HCT116 (cell line): ENCODE measurements at regions not wholly inside any gene's neighbourhood (a gene's known extent, or its start where the extent isn't known, plus 50 kb on each side); places are given as distances from the start of the nearest gene placed in this dataset.

Source experiments
- ATAC-seq: fragments of 200-7000 bp; cut with Tn5 transposase; 2 replicates; pipeline ENCODE4 v1.9.1; 2020; ENCODE audit warnings: mild to moderate bottlenecking, moderate library complexity
- BruUV-seq: library from RNA; stranded (reverse); fragments of 400-500 nt; replicated peaks from 2 replicates; lab custom pipeline; 2021; lab: Mats Ljungman, UMichigan
- CTCF ChIA-PET: fragments of 300-600 bp; sonication (Branson Sonifier 250); formaldehyde crosslinking; loops from one replicate; lab custom pipeline; 2021; ENCODE audit warnings: antibody characterized with exemption; lab: Charles Lee
- POLR2A ChIA-PET: fragments of 300-600, 350-600 bp; sonication (Branson Sonifier 250); formaldehyde crosslinking; loops from one replicate; lab custom pipeline; 2021; ENCODE audit warnings: antibody characterized with exemption; lab: Charles Lee
- RAD21 ChIA-PET, 2 experiments: fragments of 300-600 bp; sonication (Branson Sonifier 250); formaldehyde crosslinking; loops; one replicate each; lab custom pipeline; 2023; ENCODE audit warnings: low total read pairs in 2 of 2; ENCODE audit not compliant: uncharacterized antibody in 2 of 2, unreplicated experiment in 2 of 2, low non-redundant PET in 1 of 2; lab: Charles Lee
- DNase-seq: peaks from one replicate; pipeline ENCODE4 v3.0.0-alpha.2; 2010; ENCODE audit warnings: low read depth, low spot score
- H2AFZ ChIP-seq: fragments of 200-600 bp; shearing (Covaris generic), sonication (generic); 2 replicates; pipeline ENCODE4 v1.6.1; 2017; ENCODE audit warnings: low read depth, mixed run types, mixed read lengths, antibody characterized with exemption, low read length; ENCODE audit not compliant: poor library complexity, severe bottlenecking
- H3K27ac ChIP-seq: 2 replicates; pipeline ENCODE4 v1.5.1; 2012; ENCODE audit warnings: low read depth, low read length
- H3K27me3 ChIP-seq: fragments of 200-600 bp; sonication (generic); 2 replicates; pipeline ENCODE4 v1.6.1; 2016; ENCODE audit warnings: mixed run types, low read length, mixed read lengths; ENCODE audit not compliant: insufficient read depth
- H3K36me3 ChIP-seq, 2 experiments: fragments of 200-500 bp in 1 of 2; fragments of 200-600 bp in 1 of 2; sonication (Bioruptor generic) in 1 of 2; sonication (generic) in 1 of 2; 2 replicates each; pipeline versions ENCODE4 v1.5.1 to v1.6.1; 2014 to 2016; ENCODE audit warnings: low read length in 2 of 2, inconsistent platforms in 1 of 2, mixed read lengths in 1 of 2, mixed run types in 1 of 2; ENCODE audit not compliant: insufficient read depth in 2 of 2, control insufficient read depth in 1 of 2
- H3K4me1 ChIP-seq, 2 experiments: fragments of 200-600 bp in 1 of 2; sonication (generic) in 1 of 2; 2 replicates each; pipeline versions ENCODE4 v1.5.1 to v1.6.1; 2012 to 2017; ENCODE audit warnings: low read length in 2 of 2, inconsistent platforms in 1 of 2, mild to moderate bottlenecking in 1 of 2, mixed read lengths in 1 of 2, mixed run types in 1 of 2, moderate library complexity in 1 of 2; ENCODE audit not compliant: insufficient read depth in 2 of 2, control insufficient read depth in 1 of 2
- H3K4me2 ChIP-seq: fragments of 200-600 bp; sonication (generic); 2 replicates; pipeline ENCODE4 v1.6.1; 2017; ENCODE audit warnings: mixed run types, low read length, mixed read lengths
- H3K4me3 ChIP-seq, 2 experiments: fragments of 200-600 bp in 1 of 2; sonication (generic) in 1 of 2; replicated peaks in 1 of 2; 2 replicates each; pipeline ENCODE4 v1.5.1; 2011 to 2016; ENCODE audit warnings: low read length in 2 of 2, control low read depth in 1 of 2, low read depth in 1 of 2, mild to moderate bottlenecking in 1 of 2, mixed read lengths in 1 of 2, mixed run types in 1 of 2
- H3K79me2 ChIP-seq: fragments of 200-600 bp; sonication (generic); 2 replicates; pipeline ENCODE4 v1.6.1; 2017; ENCODE audit warnings: mild to moderate bottlenecking, mixed run types, low read length, moderate library complexity, mixed read lengths; ENCODE audit not compliant: insufficient read depth
- H3K9ac ChIP-seq: fragments of 200-600 bp; sonication (generic); 2 replicates; pipeline ENCODE4 v1.6.1; 2016; ENCODE audit warnings: low read length, mixed read lengths
- H3K9me2 ChIP-seq: fragments of 200-600 bp; sonication (generic), shearing (Covaris generic); 2 replicates; pipeline ENCODE4 v1.6.1; 2017; ENCODE audit warnings: mixed run types, mild to moderate bottlenecking, moderate library complexity; ENCODE audit not compliant: insufficient read depth
- H3K9me3 ChIP-seq, 2 experiments: fragments of 200-500 bp in 1 of 2; fragments of 200-600 bp in 1 of 2; sonication (Bioruptor generic) in 1 of 2; sonication (generic) in 1 of 2; 2 replicates each; pipeline ENCODE4 v1.6.1; 2014 to 2017; ENCODE audit warnings: low read length in 2 of 2, mixed read lengths in 2 of 2, inconsistent platforms in 1 of 2, low read depth in 1 of 2, mild to moderate bottlenecking in 1 of 2, mixed run types in 1 of 2, moderate library complexity in 1 of 2; ENCODE audit not compliant: control insufficient read depth in 1 of 2, insufficient read depth in 1 of 2
- H4K20me1 ChIP-seq: fragments of 200-600 bp; sonication (generic), shearing (Covaris generic); 2 replicates; pipeline ENCODE4 v1.6.1; 2017; ENCODE audit warnings: mixed run types, mild to moderate bottlenecking, moderate library complexity; ENCODE audit not compliant: insufficient read depth
- CBX3 ChIP-seq: IDR thresholded peaks from 2 replicates; pipeline ENCODE4 v1.6.1; 2012; ENCODE audit warnings: low read depth
- EZH2phosphoT487 ChIP-seq: fragments of 200-600 bp; IDR thresholded peaks from 2 replicates; pipeline ENCODE4 v1.6.1; 2018; ENCODE audit warnings: antibody characterized with exemption, borderline replicate concordance
- JUND ChIP-seq: IDR thresholded peaks from 2 replicates; pipeline ENCODE4 v1.6.1; 2012
- RAD21 ChIP-seq: IDR thresholded peaks from 2 replicates; pipeline ENCODE4 v1.6.1; 2012; ENCODE audit warnings: low read depth, mild to moderate bottlenecking
- REST ChIP-seq: IDR thresholded peaks from 2 replicates; pipeline ENCODE4 v1.6.1; 2012; ENCODE audit warnings: low read depth
- ZNF274 ChIP-seq: fragments of 200-500 bp; sonication (Bioruptor generic); IDR thresholded peaks from 2 replicates; pipeline ENCODE4 v1.6.1; 2014; ENCODE audit warnings: mild to moderate bottlenecking, low read depth, low read length, inconsistent platforms
- intact Hi-C: fragments of 100-400 bp; cut with micrococcal nuclease; formaldehyde crosslinking; loops from 2 replicates; pipeline ENCODE4 v1.10.0; 2022

- ATAC-seq = no peak
These were observed 475.5 kb upstream of the ADGRL3 start for GRCh38 chr4:60724623-60725022.

More at GRCh38 chr4:60724623-60725022, 475.5 kb upstream of the ADGRL3 start:
- POLR2A ChIA-PET = no interaction called here
- Histone ChIP-seq H3K9me2 (no peaks in the 10 kb centered on the region), H3K27me3 (no peaks in the 10 kb centered on the region), H2AFZ (no peak overlapping the region), H3K79me2 (no peaks in the 10 kb centered on the region), H3K4me2 (no peak overlapping the region), H3K27ac (no peak overlapping the region), H3K36me3 (no peaks in the 10 kb centered on the region), H3K4me3 (no peak overlapping the region), H4K20me1 (no peaks in the 10 kb centered on the region), H3K9me3 (peaks cover 0 to 11% of the 10 kb centered on the region in 2 experiments; a peak in 3 of 4 replicates), H3K9ac (no peak overlapping the region), H3K4me1 (no peaks in the 10 kb centered on the region)
- no peak for DNase-seq
- RAD21 ChIA-PET = no interaction called here
- intact Hi-C loops = no loop called here
- BruUV-seq = no TSS peak
- no peak for TF ChIP-seq EZH2phosphoT487
- TF ChIP-seq ZNF274 = no peak
- TF ChIP-seq RAD21 = no peak
- no peak for TF ChIP-seq JUND
- TF ChIP-seq REST = no peak
- TF ChIP-seq CBX3 = no peak
- CTCF ChIA-PET = no interaction called here
